ENCODE measurements at regions not wholly inside any gene's neighbourhood (a gene's known extent, or its start where the extent isn't known, plus 50 kb on each side); places are given as distances from the start of the nearest gene placed in this dataset.

- no peak for TF ChIP-seq POLR2A (IDR thresholded peaks at IDR 0.05; ENCODE audit: low read length)
- no peak for TF ChIP-seq GATA1 (IDR thresholded peaks at IDR 0.05; ENCODE audit: low read depth, low read length)
Measured at GRCh38 chr1:88490676-88491075, 193.4 kb upstream of the PKN2 start.

Data from erythroblast (primary cell).